GM18499 (cell line): ENCODE measurements at regions not wholly inside any gene's neighbourhood (a gene's known extent, or its start where the extent isn't known, plus 50 kb on each side); places are given as distances from the start of the nearest gene placed in this dataset.
"Not testable (repeated sequence)": the region's sequence is repeated elsewhere in the genome, so short reads cannot be mapped to it uniquely, and the experiment has no call there.

Source experiments
- ATAC-seq: cut with Tn5 transposase; IDR thresholded peaks from one replicate; pipeline ENCODE4 v1.9.1; 2021; ENCODE audit warnings: moderate number of reproducible peaks; ENCODE audit not compliant: insufficient read depth, unreplicated experiment

GRCh38 chr5:163094492-163095180, 342.8 kb upstream of the CCNG1 start:
- ATAC-seq: peak; percentile 87

GRCh38 chr5:163104464-163104863, 332.9 kb upstream of the CCNG1 start:
- no peak for ATAC-seq

DNA sequence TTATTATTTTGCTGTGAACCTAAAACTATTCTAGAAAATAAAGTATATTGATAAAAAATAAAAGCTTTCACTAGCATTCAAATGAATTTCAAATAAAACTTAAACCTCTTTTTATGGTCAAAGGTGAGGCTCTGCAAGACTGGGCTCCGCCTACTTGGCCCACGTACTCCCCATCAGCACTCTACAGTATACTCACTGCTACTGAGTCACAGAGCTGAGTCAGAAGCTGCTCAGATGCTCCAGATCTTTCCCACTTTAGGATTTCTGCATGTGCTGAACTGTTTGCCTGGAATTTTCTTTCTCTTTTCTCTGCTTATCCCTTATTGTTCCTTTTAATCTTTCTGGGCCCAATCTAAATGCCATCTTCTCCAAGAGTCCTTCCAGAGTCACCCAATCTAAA, 331.9 kb upstream of the CCNG1 start:
- ATAC-seq: no peak

GRCh38 chr5:163106098-163106497, 331.3 kb upstream of the CCNG1 start:
- peak; percentile 90 for ATAC-seq

DNA sequence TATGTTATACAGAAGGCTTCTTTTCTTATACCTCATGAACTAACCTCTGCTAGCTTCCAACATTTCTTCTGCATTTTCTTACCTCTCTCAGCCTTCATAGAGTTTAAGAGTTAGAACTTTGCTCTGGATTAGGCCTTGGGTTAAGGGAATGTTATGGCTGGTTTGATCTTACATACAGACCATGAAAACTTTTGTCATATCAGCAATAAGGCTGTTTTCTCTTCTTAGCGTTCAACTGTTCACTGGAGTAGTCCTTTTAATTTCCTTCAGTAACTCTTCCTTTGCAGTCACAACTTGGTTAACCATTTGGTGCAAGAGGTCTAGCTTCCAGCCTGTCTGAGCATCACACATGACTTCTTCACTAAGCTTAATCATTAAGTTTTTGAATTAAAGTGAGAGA, 329.0 kb upstream of the CCNG1 start:
- no peak for ATAC-seq

DNA sequence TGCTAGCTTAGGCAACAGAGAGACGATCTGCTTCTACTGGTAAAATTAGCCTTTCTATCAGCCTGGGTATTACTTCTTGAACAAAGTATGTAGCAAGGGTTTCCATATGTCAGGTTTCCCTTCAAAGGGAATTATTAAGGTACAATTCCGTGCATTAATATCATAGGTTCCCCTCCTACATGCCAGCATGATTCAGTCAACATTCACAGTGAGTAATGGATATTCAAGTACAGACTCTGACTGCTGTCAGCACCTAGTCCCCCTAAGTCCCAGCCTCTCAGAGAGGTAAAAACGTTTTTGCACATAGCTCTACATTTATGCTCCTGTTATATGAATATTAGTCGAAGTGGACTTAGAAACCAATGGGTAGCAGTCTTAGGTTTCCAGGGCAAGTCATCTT, 322.4 kb upstream of the CCNG1 start:
- no peak for ATAC-seq

- ATAC-seq: not testable (repeated sequence)
Observed at GRCh38 chr5:163116618-163117017, 320.8 kb upstream of the CCNG1 start.

DNA sequence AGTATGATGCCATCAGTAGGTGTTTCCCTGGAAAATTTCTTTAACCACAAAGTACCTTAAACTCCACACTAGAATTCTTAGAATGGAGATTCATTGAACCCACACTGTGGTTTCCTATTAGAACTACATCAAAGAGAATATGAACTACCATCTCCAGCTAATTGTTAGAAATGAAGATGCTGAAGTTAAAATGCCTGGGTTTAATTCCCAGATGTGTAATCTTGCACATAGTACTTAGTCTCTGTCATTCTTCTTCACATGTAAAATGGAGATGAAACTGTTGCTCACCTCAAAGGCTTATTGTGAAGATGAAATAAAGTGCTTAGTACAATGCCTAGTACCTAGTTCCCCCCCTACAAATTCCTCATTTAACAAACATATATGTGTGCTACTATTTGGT, 303.3 kb upstream of the CCNG1 start:
- ATAC-seq: no peak

GRCh38 chr5:163135849-163136248, 301.5 kb upstream of the CCNG1 start:
- no peak for ATAC-seq

GRCh38 chr5:163161512-163161911, 275.9 kb upstream of the CCNG1 start:
- ATAC-seq: no peak

- no peak for ATAC-seq
Observed at GRCh38 chr5:163162645-163163044, 274.8 kb upstream of the CCNG1 start.

DNA sequence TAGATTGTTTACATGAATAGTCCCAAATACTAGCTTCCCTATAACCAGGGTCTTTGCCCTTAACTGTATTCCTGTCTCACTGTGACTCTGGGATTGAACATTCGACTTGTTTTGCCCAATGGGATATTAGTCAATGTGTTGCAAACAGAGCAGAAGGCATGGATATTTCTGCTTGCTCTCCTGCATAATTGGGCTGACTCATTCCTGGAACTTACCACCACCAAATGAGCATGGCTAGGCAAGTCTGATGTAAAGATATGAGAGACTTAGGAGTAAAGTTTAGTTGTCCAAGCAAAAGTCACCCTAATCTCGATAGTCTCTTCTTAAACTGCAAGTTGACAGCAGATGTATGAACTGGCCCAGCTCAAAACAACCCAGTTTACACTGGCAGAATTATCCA, 273.5 kb upstream of the CCNG1 start:
- no peak for ATAC-seq

GRCh38 chr5:163165277-163165676, 272.1 kb upstream of the CCNG1 start:
- no peak for ATAC-seq

DNA sequence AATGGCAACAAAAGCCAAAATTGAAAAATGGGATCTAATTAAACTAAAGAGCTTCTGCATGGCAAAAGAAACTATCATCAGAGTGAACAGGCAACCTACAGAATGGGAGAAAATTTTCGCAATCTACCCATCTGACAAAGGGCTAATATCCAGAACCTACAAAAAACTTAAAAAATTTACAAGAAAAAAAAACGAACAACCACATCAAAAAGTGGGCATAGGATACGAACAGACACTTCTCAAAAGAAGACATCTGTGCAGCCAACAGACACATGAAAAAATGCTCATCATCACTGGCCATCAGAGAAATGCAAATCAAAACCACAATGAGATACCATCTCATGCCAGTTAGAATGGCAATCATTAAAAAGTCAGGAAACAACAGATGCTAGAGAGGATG, 267.2 kb upstream of the CCNG1 start:
- ATAC-seq: not testable (repeated sequence)

- ATAC-seq: no peak
Observed at GRCh38 chr5:163172540-163173338, 264.7 kb upstream of the CCNG1 start.

DNA sequence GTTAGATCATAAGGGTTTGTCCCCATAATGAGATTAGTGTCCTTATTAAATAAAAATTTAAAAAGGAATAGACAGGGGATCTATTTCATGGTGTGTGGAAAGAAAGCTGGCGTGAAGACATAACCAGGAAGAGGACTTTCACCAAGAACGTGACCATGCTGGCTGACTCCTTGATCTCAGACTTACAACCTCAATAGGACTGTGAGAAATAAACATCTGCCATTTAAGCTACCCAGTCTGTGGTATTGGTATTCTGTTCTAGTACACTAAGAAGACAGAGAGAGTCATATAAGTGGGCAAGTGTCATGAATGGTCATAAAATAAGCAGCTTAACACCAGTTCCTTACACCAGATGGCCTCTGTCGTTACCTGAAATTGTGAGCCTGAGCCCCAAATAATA, 259.4 kb upstream of the CCNG1 start:
- no peak for ATAC-seq

- ATAC-seq: no peak
Observed at GRCh38 chr5:163185315-163185714, 252.1 kb upstream of the CCNG1 start.

- no peak for ATAC-seq
Observed at GRCh38 chr5:163189023-163189553, 248.3 kb upstream of the CCNG1 start.

- no peak for ATAC-seq
Observed at GRCh38 chr5:163190283-163190682, 247.1 kb upstream of the CCNG1 start.

GRCh38 chr5:163190784-163191183, 246.6 kb upstream of the CCNG1 start:
- no peak for ATAC-seq

DNA sequence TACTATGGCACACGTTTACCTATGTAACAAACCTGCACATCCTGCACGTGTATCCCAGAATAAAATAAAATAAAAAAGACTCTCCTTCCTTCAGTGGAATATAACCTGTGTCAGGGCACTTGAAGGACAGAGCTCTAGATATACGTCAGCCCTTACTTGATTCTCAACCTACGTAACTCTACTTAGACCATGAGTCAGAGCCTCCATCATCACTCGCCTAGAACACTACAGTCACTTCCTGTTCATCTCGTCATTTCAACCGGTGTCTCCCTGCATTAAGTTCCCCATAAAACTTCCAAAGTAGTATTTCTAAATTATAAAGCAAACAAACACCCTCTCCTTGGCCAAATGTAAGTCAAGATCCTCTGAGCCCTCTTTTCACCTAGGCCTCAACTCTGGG, 243.5 kb upstream of the CCNG1 start:
- no peak for ATAC-seq

DNA sequence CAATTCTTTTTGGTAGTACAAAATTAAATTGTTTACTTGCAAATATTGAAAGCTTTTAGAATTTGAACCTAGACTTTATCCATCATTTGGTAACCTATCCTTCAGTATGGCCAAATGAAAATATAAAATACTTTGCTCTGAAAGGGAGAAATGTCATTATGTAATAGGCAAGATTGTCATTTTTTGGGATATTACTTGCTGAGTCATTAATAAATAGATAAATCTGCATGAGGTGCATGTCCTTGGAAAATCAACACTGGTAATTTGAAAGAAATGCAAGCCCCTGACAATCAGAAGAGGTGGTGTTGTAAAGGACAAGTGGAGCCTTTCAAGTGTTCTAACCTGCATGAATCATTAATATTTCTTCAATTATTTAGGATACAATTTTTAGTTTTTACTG, 231.8 kb upstream of the CCNG1 start:
- ATAC-seq: no peak
